Left lung (tissue), 4 donors: ENCODE measurements at regions not wholly inside any gene's neighbourhood (a gene's known extent, or its start where the extent isn't known, plus 50 kb on each side); places are given as distances from the start of the nearest gene placed in this dataset.
"Not testable (repeated sequence)": the region's sequence is repeated elsewhere in the genome, so short reads cannot be mapped to it uniquely, and the experiment has no call there.

Experiments
- ATAC-seq: fragments of 200-7000 bp; cut with Tn5 transposase; one replicate; pipeline ENCODE4 v1.9.1; 2020; ENCODE audit warnings: moderate library complexity
- DNase-seq, 4 donors: peaks; one replicate each; pipeline ENCODE4 v3.0.0-alpha.2; 2013 to 2020
- H3K27ac ChIP-seq, 2 donors: fragments of 200-600 bp; sonication (generic) in 1 of 2; one replicate each; pipeline versions ENCODE4 v1.5.0 to v1.8.0; 2020 to 2021
- H3K27me3 ChIP-seq, 2 donors: fragments of 200-600 bp; sonication (generic) in 1 of 2; one replicate each; pipeline versions ENCODE4 v1.5.0 to v1.8.0; 2020 to 2021
- H3K36me3 ChIP-seq, 2 donors: fragments of 200-600 bp; sonication (generic) in 1 of 2; one replicate each; pipeline versions ENCODE4 v1.5.0 to v1.8.0; 2020 to 2021
- H3K4me1 ChIP-seq, 2 donors: fragments of 200-600 bp; one replicate each; pipeline ENCODE4 v1.8.0; 2021
- H3K4me3 ChIP-seq, 2 donors: fragments of 200-600 bp; sonication (generic) in 1 of 2; one replicate each; pipeline versions ENCODE4 v1.5.0 to v1.8.0; 2020 to 2021; ENCODE audit warnings: mild to moderate bottlenecking in 1 of 2
- H3K9me3 ChIP-seq, 2 donors: fragments of 200-600 bp; sonication (generic) in 1 of 2; one replicate each; pipeline versions ENCODE4 v1.5.0 to v1.8.0; 2020 to 2021
- intact Hi-C, 2 donors: fragments of 100-400 bp; cut with DNase I; formaldehyde crosslinking; loops; one replicate each; pipeline versions ENCODE4 v1.11.2 to v1.14.2; 2022
- TF ChIP-seq, protein P1 (sequence below), 2 donors: fragments of 200-600 bp; sonication (generic) in 1 of 2; IDR thresholded peaks; one replicate each; pipeline versions ENCODE4 v1.5.0 to v1.8.0; 2021; ENCODE audit warnings: antibody characterized with exemption in 2 of 2
- donor health status: DM: no; HTN: yes; CAD: no.
- donor health status: DM: no; HTN: no; CAD: no.

GRCh38 chr9:65411901-65412300 lies 126.9 kb upstream of the FOXD4L5 start:
- intact Hi-C loops: no loop called here
- ATAC-seq: no peak
- TF ChIP-seq, protein P1, sequence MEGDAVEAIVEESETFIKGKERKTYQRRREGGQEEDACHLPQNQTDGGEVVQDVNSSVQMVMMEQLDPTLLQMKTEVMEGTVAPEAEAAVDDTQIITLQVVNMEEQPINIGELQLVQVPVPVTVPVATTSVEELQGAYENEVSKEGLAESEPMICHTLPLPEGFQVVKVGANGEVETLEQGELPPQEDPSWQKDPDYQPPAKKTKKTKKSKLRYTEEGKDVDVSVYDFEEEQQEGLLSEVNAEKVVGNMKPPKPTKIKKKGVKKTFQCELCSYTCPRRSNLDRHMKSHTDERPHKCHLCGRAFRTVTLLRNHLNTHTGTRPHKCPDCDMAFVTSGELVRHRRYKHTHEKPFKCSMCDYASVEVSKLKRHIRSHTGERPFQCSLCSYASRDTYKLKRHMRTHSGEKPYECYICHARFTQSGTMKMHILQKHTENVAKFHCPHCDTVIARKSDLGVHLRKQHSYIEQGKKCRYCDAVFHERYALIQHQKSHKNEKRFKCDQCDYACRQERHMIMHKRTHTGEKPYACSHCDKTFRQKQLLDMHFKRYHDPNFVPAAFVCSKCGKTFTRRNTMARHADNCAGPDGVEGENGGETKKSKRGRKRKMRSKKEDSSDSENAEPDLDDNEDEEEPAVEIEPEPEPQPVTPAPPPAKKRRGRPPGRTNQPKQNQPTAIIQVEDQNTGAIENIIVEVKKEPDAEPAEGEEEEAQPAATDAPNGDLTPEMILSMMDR (IDR thresholded peaks at IDR 0.05): no peak

DNA sequence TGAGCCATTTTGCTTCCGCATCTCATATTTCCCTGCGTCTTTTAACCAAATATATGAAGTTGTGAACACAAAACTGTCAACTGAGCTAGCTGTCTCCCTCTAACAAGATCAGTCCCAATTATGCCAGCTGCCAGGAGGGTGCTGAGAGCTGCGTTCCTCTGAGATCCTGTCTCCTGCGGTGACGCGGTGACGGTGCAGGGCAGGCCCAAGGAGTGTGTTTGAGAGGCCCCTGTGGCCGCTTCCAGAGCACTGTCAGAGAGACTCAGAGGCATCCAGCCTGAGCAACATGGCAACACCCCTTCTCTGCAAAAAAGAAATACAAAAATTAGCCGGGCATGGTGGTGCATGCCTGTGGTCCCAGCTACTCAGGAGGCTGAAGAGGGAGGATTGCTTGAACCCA lies 126.3 kb upstream of the FOXD4L5 start:
- H3K9me3 ChIP-seq: peaks cover 0 to 55% of the 10 kb centered on the region in 2 donors
- TF ChIP-seq, protein P1 (IDR thresholded peaks at IDR 0.05): no peak

More at GRCh38 chr9:65411901-65412300, 126.9 kb upstream of the FOXD4L5 start:
- no peak overlapping the region for H3K27ac ChIP-seq
- no peaks in the 10 kb centered on the region for H3K27me3 ChIP-seq
- DNase-seq: no peak
- H3K9me3 ChIP-seq: peaks cover 0 to 58% of the 10 kb centered on the region in 2 donors
- no peaks in the 10 kb centered on the region for H3K4me1 ChIP-seq
- no peak overlapping the region for H3K4me3 ChIP-seq
- H3K36me3 ChIP-seq: no peaks in the 10 kb centered on the region

DNA sequence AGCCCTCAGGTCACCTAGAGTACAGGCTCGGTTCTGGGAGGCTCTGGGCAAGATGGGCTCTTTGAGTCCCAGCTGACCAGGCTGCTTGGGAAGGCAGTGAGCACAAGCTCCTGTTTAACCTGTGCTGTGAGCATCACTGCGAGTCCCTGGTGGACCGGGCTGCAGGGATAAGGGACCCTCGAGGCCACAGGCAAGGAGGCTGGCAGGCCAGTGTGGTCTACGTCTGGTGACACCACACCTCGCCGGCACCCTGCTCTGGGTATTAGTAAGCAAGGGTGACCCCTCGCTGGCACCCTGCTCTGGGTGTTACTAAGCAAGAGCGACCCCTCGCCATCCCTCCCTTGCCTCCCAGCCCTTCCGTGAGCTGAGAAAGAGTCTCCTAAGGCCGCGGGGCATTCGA lies 125.9 kb upstream of the FOXD4L5 start:
- Histone ChIP-seq H3K9me3 (peaks cover 0 to 58% of the 10 kb centered on the region in 2 donors), H3K4me1 (no peaks in the 10 kb centered on the region), H3K27ac (no peak overlapping the region), H3K27me3 (no peaks in the 10 kb centered on the region), H3K4me3 (no peak overlapping the region), H3K36me3 (no peaks in the 10 kb centered on the region)
- TF ChIP-seq, protein P1 (IDR thresholded peaks at IDR 0.05): no peak
- DNase-seq (no peak), ATAC-seq (no peak)
- intact Hi-C loops: no loop called here

More for the DNA sequence above, 126.3 kb upstream of the FOXD4L5 start:
- DNase-seq: no peak
- intact Hi-C loops: no loop called here
- Histone ChIP-seq H3K36me3 (no peaks in the 10 kb centered on the region), H3K4me1 (no peaks in the 10 kb centered on the region), H3K27me3 (no peaks in the 10 kb centered on the region), H3K27ac (no peak overlapping the region), H3K4me3 (no peak overlapping the region)
- no peak for ATAC-seq

GRCh38 chr9:65409471-65409980 lies 124.5 kb upstream of the FOXD4L5 start:
- Histone ChIP-seq H3K9me3 (peaks cover 0 to 52% of the 10 kb centered on the region in 2 donors), H3K27me3 (no peaks in the 10 kb centered on the region), H3K27ac (no peak overlapping the region), H3K4me3 (no peak overlapping the region), H3K36me3 (no peaks in the 10 kb centered on the region), H3K4me1 (no peaks in the 10 kb centered on the region)
- TF ChIP-seq, protein P1 (IDR thresholded peaks at IDR 0.05): no peak
- ATAC-seq: no peak
- no peak for DNase-seq
- intact Hi-C loops: no loop called here

DNA sequence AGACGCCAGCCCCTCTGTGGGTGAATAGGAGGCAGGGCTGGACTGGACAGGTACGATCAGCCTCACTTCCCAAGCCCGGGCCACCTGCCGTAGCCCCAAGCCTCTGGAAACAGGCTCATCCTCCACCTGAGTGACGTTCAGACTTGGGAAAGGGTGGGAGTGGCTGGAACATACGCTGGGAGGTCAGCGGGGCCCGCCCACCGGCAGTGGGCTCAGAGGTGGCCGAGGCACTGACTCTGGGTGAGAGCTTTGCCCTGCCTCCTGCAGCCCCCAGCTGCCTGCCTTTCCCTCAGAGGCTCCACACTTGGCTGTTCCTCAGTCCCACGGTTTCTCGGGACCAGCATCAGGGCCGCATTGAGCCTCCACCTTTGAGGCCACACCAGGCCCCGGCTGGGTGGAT lies 123.8 kb upstream of the FOXD4L5 start:
- H3K27me3 ChIP-seq, DNase-seq, H3K4me3 ChIP-seq, intact Hi-C loops, H3K4me1 ChIP-seq, H3K36me3 ChIP-seq, H3K27ac ChIP-seq, ATAC-seq: not testable (repeated sequence)
- H3K9me3 ChIP-seq: peaks cover 0 to 52% of the 10 kb centered on the region in 2 donors

DNA sequence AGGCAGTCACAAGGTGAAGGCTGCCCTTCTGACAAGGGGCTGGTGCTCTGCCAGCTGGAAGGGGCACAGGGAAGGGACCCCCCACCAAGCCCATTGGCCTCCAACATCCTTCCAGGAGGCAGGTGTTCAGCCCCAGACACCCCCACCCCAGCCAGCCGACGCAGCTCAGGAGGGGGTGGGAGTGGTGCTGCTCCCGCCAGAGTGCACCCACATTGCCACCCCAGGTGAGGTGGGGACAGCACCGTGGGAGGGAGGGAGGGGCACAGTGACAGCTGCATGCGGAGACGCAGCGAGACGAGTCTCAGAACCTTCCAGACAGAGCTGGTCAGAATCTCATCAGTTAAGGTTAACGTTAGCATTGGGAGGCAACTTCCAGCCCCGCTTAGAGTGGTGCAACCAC lies 121.6 kb upstream of the FOXD4L5 start:
- H3K36me3 ChIP-seq, intact Hi-C loops: not testable (repeated sequence)

GRCh38 chr9:65405766-65406165 lies 120.8 kb upstream of the FOXD4L5 start:
- intact Hi-C loops, DNase-seq, H3K27ac ChIP-seq, H3K4me1 ChIP-seq, ATAC-seq, H3K36me3 ChIP-seq, H3K27me3 ChIP-seq, H3K4me3 ChIP-seq: not testable (repeated sequence)
- H3K9me3 ChIP-seq: peaks cover 0 to 63% of the 10 kb centered on the region in 2 donors

More for the DNA sequence above, 121.6 kb upstream of the FOXD4L5 start:
- H3K4me1 ChIP-seq, H3K27ac ChIP-seq, H3K4me3 ChIP-seq, DNase-seq, H3K27me3 ChIP-seq, ATAC-seq: not testable (repeated sequence)
- H3K9me3 ChIP-seq: peaks cover 0 to 63% of the 10 kb centered on the region in 2 donors
